Loucy (cell line): ENCODE measurements at regions not wholly inside any gene's neighbourhood (a gene's known extent, or its start where the extent isn't known, plus 50 kb on each side); places are given as distances from the start of the nearest gene placed in this dataset.

Experiments used
- EZH2phosphoT487 ChIP-seq: fragments of 200-600 bp; IDR thresholded peaks from 2 replicates; pipeline ENCODE4 v1.6.1; 2018; ENCODE audit warnings: antibody characterized with exemption, mild to moderate bottlenecking, moderate library complexity, borderline replicate concordance
- TF ChIP-seq, protein P1 (sequence below): fragments of 200-600 bp; sonication (generic); conservative IDR thresholded peaks from 2 replicates; pipeline ENCODE4 v1.5.1; 2014; ENCODE audit warnings: mild to moderate bottlenecking, antibody characterized with exemption, low read length

DNA sequence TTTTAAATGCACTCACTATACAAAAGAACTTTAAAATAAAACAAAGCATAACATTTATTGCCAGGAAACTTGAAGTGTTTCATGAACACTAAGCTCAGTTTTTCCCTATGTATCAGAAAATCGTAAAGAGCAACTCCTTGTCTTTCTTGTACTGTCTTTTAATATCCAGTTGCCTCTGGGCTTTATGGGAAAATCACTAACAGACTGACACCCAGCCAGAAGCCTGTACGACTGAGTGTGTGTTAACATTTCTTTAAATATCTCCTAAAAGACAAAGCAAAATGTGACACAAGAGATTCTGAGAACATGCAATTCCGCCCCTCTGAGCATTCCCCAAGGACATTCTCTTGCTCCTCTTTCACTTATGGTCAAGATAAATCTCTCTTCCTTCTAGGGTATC lies 347.5 kb upstream of the DPYD start:
- TF ChIP-seq EZH2phosphoT487, result no peak
- TF ChIP-seq, protein P1, sequence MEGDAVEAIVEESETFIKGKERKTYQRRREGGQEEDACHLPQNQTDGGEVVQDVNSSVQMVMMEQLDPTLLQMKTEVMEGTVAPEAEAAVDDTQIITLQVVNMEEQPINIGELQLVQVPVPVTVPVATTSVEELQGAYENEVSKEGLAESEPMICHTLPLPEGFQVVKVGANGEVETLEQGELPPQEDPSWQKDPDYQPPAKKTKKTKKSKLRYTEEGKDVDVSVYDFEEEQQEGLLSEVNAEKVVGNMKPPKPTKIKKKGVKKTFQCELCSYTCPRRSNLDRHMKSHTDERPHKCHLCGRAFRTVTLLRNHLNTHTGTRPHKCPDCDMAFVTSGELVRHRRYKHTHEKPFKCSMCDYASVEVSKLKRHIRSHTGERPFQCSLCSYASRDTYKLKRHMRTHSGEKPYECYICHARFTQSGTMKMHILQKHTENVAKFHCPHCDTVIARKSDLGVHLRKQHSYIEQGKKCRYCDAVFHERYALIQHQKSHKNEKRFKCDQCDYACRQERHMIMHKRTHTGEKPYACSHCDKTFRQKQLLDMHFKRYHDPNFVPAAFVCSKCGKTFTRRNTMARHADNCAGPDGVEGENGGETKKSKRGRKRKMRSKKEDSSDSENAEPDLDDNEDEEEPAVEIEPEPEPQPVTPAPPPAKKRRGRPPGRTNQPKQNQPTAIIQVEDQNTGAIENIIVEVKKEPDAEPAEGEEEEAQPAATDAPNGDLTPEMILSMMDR, result no peak
